ENCODE measurements at regions not wholly inside any gene's neighbourhood (a gene's known extent, or its start where the extent isn't known, plus 50 kb on each side); places are given as distances from the start of the nearest gene placed in this dataset.

DNA sequence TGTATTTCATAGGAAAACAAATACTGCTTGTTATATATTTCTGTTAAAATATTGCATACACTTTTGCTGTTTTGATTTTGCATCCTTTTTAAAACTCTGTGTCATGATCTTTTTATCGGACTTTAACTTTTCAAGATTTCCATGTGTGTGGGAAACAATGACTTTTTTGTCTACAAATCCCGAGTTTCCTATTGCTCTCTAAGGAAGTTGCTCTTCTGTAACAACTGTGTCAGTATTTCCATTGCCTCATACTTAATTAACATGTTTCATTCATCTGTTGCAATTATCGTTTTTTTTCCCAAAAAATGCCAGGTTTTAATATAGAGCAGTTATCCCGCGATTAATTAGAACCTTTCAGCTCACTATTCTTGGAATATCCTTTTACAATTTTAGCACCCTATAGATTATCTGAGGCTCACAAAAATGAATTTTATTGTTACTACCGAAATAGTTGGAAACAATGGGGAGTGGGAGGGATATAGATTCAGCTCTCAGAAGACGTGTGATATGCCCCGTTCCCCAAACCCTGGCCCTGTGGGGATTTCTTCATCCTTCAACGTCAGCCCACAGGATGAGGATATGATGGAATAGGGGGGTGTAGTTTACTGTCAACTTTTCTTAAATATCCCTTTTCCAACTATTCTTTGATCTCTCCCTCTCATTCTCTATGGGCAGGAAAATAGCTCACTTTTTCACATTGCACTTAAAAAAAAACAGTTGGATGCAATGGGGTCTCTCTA lies 297.6 kb upstream of the IGFBP3 start:
- H3K9me3 ChIP-seq: no peaks in the 10 kb centered on the region
- DNase-seq (peak in 1 of 2 donors; percentile 39), ATAC-seq (peak in 3 of 8 donors; percentile 65 to 75 (median 69))
- H3K27me3 ChIP-seq: no peaks in the 10 kb centered on the region
- TF ChIP-seq, protein P1, sequence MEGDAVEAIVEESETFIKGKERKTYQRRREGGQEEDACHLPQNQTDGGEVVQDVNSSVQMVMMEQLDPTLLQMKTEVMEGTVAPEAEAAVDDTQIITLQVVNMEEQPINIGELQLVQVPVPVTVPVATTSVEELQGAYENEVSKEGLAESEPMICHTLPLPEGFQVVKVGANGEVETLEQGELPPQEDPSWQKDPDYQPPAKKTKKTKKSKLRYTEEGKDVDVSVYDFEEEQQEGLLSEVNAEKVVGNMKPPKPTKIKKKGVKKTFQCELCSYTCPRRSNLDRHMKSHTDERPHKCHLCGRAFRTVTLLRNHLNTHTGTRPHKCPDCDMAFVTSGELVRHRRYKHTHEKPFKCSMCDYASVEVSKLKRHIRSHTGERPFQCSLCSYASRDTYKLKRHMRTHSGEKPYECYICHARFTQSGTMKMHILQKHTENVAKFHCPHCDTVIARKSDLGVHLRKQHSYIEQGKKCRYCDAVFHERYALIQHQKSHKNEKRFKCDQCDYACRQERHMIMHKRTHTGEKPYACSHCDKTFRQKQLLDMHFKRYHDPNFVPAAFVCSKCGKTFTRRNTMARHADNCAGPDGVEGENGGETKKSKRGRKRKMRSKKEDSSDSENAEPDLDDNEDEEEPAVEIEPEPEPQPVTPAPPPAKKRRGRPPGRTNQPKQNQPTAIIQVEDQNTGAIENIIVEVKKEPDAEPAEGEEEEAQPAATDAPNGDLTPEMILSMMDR (IDR thresholded peaks at IDR 0.05): no peak
- 42 to 55% methylated on average over 9 of the region's 9 CpGs for WGBS, 2 donors
- peaks cover 2 to 42% (median 13%) of the 10 kb centered on the region in 9 donors for H3K4me1 ChIP-seq
- intact Hi-C loops (cut with DNase I): loop anchor here in 1 of 10 donors (10.0 kb wide), 1 partner anchor 294 kb away; the partner anchor contains the start of gene IGFBP3
- peak overlapping the region in 6 of 10 donors; percentile 47 to 78 (median 66) for H3K27ac ChIP-seq
- no peak overlapping the region for H3K4me3 ChIP-seq
- H3K36me3 ChIP-seq: no peaks in the 10 kb centered on the region

DNA sequence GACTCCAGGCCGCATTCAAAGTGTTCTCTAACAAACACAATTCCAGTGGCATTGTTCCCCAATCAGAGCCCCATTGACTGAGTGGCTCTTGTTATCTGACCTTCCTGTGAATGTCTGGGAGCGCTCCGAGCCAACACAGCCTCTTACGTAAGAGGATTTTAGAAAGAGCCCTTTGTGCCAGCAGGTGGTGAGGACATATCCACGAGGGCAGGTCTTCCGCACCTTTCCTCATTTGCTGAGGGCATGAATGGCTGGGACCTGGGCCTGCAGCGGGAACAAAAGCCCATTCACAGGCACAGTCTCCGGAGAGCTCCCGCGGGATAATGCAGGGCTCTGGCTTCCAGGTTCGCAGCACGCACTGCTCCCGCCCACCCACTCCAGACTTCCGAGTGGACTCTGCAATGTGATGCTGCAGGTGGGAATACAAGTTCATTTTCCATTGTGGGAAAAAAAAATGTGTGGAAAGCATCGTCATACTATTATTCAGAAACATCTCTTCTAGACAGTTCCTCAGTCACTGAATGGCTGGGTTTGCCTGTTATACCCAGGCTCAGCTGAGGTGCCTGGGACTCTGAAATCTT lies 295.0 kb upstream of the IGFBP3 start:
- 44% methylated on average over 15 of the region's 15 CpGs for WGBS, 2 donors
- H3K9me3 ChIP-seq: no peaks in the 10 kb centered on the region
- H3K27ac ChIP-seq: peak overlapping the region in 6 of 10 donors; percentile 54 to 84 (median 66)
- no peaks in the 10 kb centered on the region for H3K36me3 ChIP-seq
- no peak overlapping the region for H3K4me3 ChIP-seq
- intact Hi-C loops (cut with DNase I): loop anchor here in 1 of 10 donors (10.0 kb wide), 1 partner anchor 291 kb away; the partner anchor contains the start of gene IGFBP3
- DNase-seq: peak; percentile 27 to 68
- H3K27me3 ChIP-seq: no peaks in the 10 kb centered on the region
- peak; percentile 76 to 91 (median 84) for ATAC-seq
- TF ChIP-seq, protein P1 (IDR thresholded peaks at IDR 0.05): no peak
- H3K4me1 ChIP-seq: peaks cover 2 to 42% (median 13%) of the 10 kb centered on the region in 9 donors

DNA sequence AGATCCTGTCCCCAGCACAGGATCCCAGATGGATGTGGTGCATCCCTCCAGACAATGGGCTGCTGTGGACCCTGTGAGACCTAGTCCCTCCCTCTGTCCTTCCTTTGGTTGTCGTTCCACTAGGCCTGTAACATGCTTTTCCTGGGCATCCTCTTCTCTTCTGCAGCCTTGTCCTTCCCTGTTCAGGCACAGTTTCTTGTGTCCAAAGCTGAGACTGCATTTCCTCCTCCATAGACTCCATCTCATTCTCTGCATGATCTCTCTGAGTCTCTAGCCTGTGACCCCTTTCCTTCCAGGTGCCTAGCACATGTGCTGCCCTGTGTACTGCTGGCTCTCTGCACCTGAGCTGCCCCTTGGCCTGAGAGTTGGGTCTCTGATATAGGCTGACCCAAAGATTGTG lies 293.5 kb upstream of the IGFBP3 start:
- WGBS, 2 donors: 86 to 100% methylated on average over 1 of the region's 1 CpG
- ATAC-seq (no peak), DNase-seq (no peak)
- intact Hi-C loops (cut with DNase I): loop anchor here in 1 of 10 donors (10.0 kb wide), 1 partner anchor 290 kb away; the partner anchor contains the start of gene IGFBP3
- Histone ChIP-seq H3K4me3 (no peak overlapping the region), H3K4me1 (peaks cover 2 to 39% (median 13%) of the 10 kb centered on the region in 9 donors), H3K27me3 (no peaks in the 10 kb centered on the region), H3K27ac (no peak overlapping the region), H3K36me3 (no peaks in the 10 kb centered on the region), H3K9me3 (no peaks in the 10 kb centered on the region)
- TF ChIP-seq, protein P1 (IDR thresholded peaks at IDR 0.05): no peak

GRCh38 chr7:46213154-46213537 lies 292.1 kb upstream of the IGFBP3 start:
- H3K4me3 ChIP-seq: no peak overlapping the region
- H3K27ac ChIP-seq: no peak overlapping the region
- no peaks in the 10 kb centered on the region for H3K27me3 ChIP-seq
- peaks cover 4 to 40% (median 17%) of the 10 kb centered on the region in 9 donors for H3K4me1 ChIP-seq
- TF ChIP-seq, protein P1 (IDR thresholded peaks at IDR 0.05): no peak
- H3K9me3 ChIP-seq: no peaks in the 10 kb centered on the region
- intact Hi-C loops (cut with DNase I): loop anchor here in 1 of 10 donors (10.0 kb wide), 1 partner anchor 288 kb away; the partner anchor contains the start of gene IGFBP3
- ATAC-seq (no peak), DNase-seq (no peak)
- 81 to 98% methylated on average over 2 of the region's 2 CpGs for WGBS, 2 donors
- H3K36me3 ChIP-seq: no peaks in the 10 kb centered on the region
